ENCODE measurements at regions not wholly inside any gene's neighbourhood (a gene's known extent, or its start where the extent isn't known, plus 50 kb on each side); places are given as distances from the start of the nearest gene placed in this dataset.

- no peak for DNase-seq
Observed at GRCh38 chr20:10771435-10772140, 97.8 kb upstream of the JAG1 start.

GRCh38 chr20:10774357-10774943, 100.7 kb upstream of the JAG1 start:
- DNase-seq = no peak

DNA sequence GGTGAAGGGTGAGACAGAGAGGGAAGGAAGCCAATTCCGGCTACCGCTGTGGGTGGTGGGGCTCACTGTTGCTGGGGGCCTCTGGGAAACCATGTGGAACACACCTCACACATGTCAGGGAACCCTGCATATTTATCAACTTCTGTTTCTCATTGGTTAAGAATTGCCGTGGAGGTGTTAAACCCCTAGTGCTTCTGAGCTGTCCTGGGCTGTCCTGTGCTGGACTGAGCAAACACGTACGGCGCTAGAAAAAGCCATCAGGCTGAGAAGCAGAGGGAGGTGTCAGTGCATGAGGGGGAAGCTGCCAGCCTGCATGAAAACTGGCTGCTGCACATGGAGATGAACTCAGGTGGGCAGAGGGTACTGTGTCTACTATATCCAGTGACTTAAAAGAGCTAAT, 103.9 kb upstream of the JAG1 start:
- no peak for DNase-seq

DNA sequence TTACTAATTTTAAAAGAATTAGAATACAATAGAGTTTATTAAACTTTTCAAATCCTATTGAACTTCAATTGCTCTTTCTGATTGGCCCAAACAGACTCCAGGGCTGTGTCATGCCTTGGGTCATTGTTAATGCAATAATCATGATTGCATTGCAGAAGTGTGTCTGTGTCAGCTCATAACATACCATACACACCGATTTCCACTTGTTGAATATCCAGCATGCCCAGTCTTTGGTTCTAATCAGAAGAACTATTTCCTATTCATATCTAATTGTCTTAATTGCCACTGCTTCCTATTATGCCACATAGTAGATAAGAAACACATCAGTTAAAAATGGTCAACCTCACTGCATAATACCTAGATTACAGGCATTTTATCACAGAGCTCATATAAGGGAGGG, 106.1 kb upstream of the JAG1 start:
- no peak for DNase-seq

GRCh38 chr20:10780901-10781300, 107.1 kb upstream of the JAG1 start:
- DNase-seq = no peak

GRCh38 chr20:10781526-10781925, 107.7 kb upstream of the JAG1 start:
- DNase-seq = no peak

GRCh38 chr20:10783707-10784553, 110.1 kb upstream of the JAG1 start:
- no peak for DNase-seq

GRCh38 chr20:10784554-10785183, 110.9 kb upstream of the JAG1 start:
- no peak for DNase-seq

- DNase-seq = no peak
Observed at GRCh38 chr20:10786678-10787077, 112.9 kb upstream of the JAG1 start.

DNA sequence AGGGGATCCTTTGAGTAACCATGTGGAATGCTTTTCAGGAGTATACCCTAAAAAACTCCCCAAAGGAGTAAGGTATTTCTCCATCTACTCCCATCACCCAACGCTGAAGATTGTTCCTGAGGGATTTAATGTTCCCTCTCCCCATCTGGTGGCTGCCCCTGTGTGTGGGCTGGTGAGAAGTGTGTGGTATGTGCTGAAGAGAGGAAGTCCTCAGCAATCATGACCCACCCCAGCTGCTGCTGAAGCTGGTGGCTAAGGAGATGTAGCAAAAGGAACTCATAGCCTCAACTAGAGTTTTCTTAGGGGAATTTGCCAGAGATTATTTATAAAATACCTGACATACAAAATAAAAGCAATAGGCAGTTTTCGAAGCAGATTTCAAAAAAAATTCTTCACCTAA, 114.3 kb upstream of the JAG1 start:
- DNase-seq = no peak

GRCh38 chr20:10788877-10789276, 115.1 kb upstream of the JAG1 start:
- DNase-seq = no peak

DNA sequence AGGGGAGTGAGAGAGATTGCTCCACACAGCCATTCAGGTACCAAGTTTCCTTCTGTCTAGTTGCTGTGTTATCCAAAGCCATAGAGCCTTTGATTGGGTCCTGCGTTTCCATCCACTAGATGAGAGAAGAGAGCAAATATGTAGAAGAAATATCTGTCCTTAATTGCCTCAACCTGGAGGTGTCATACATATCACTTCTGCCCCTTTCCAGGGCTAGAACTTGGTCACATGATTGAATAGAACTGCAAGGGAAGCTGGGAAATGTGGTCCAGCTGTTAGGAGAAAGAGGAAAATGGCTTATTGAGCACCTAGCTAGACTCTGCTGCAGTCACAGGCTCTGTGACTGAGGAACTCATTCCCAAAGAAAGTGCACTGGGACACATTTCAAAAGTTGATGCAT, 115.6 kb upstream of the JAG1 start:
- no peak for DNase-seq

DNA sequence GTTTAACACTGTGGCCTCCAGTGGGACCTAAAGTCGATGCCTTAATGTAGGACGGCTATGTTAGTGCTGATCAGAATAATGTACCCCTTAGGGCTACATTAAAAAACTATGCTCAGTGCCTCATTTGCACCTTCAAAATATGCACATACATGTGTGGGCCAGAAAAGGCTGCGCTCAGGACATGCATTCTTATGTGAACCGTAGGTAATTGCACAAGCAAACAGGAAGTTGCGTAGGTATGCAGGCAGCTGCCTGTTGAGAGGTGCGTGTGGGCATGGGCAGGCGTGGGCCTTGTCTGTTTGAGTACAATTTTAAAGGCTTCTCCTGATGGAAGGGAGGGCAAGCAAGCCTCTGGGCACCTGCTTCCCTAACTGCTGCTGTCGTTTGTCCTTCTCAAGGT, 116.2 kb upstream of the JAG1 start:
- no peak for DNase-seq

- DNase-seq = no peak
Observed at GRCh38 chr20:10792291-10792690, 118.5 kb upstream of the JAG1 start.

- no peak for DNase-seq
Observed at GRCh38 chr20:10793766-10794165, 120.0 kb upstream of the JAG1 start.

DNA sequence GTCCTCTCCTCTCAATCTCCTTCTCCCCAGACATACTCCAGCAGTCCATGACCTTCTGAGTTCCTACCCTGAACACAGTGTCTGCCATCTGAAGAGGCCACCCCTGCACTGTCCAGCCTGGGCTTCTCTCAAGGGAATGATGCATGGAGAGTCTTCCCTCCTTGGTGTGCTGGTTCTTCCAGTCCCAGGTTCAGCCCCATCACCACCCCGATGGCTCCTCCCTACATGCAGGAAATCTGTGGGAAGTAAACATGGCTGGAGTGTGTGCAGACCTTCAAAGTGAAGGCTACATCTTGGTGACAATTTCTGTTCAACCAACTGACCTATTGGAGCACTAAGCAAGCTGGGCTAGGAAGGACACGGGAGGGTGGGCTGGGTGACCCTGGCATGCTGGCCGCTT, 121.0 kb upstream of the JAG1 start:
- DNase-seq = no peak

GRCh38 chr20:10795286-10796026, 121.7 kb upstream of the JAG1 start:
- no peak for DNase-seq

DNA sequence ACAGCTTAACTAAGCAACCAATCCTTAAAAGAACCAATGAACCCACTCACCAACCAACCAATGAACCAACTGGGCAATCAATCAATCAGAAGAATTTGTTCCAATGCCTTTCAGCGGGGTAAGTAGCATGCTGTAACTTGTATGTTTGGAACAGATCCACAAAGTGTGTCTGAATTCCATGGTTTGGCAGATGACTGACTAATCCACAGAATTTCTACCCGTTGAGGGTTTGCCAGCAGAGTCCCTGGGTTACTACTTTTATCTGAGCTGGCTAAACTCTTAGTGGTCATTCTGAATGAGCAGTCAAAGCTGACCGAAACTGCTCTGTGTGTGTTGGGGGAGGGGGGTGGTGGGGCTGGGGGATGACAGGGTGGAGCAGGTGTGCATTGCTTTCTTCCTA, 125.0 kb upstream of the JAG1 start:
- no peak for DNase-seq

GRCh38 chr20:10799735-10800134, 125.9 kb upstream of the JAG1 start:
- DNase-seq = no peak

- no peak for DNase-seq
Observed at GRCh38 chr20:10800288-10800687, 126.5 kb upstream of the JAG1 start.

GRCh38 chr20:10802236-10802635, 128.4 kb upstream of the JAG1 start:
- DNase-seq = no peak

GRCh38 chr20:10805764-10806163, 132.0 kb upstream of the JAG1 start:
- DNase-seq = peak; percentile 24

DNA sequence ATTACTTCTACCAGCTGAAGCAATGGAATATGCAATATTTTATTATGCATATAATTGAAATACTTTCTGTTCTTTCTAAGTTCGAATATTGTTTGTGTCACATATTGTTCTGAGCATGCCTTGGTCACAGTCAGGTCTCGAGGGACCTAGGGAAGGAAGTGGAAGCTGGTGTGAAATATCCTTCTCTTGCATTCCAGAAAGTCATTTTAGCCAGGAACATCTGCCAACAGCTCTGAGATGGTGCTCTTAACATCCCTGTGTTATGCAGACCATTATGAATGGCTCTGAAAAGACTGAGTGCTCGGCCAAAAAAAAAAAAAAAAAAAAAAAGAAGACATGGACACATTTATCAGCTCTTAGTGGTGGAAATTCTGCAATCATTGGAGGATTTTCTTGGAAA, 132.7 kb upstream of the JAG1 start:
- no peak for DNase-seq

All from eye (tissue), 1 donor.